HS-27A (cell line): ENCODE measurements at regions not wholly inside any gene's neighbourhood (a gene's known extent, or its start where the extent isn't known, plus 50 kb on each side); places are given as distances from the start of the nearest gene placed in this dataset.
"Not testable (repeated sequence)": the region's sequence is repeated elsewhere in the genome, so short reads cannot be mapped to it uniquely, and the experiment has no call there.

ENCODE experiments used
- DNase-seq: peaks from one replicate; pipeline ENCODE4 v3.0.0-alpha.2; 2012; ENCODE audit warnings: low read depth, missing footprints

GRCh38 chr14:30373526-30373925, 185.4 kb upstream of the G2E3 start:
- no peak for DNase-seq

- DNase-seq = peak; percentile 33
Measured at GRCh38 chr14:30375296-30375892, 183.6 kb upstream of the G2E3 start.

GRCh38 chr14:30381861-30382480, 177.0 kb upstream of the G2E3 start:
- no peak for DNase-seq

GRCh38 chr14:30385925-30386324, 173.0 kb upstream of the G2E3 start:
- DNase-seq = no peak

GRCh38 chr14:30387871-30388270, 171.1 kb upstream of the G2E3 start:
- no peak for DNase-seq

- no peak for DNase-seq
Measured at GRCh38 chr14:30389134-30389876, 169.7 kb upstream of the G2E3 start.

GRCh38 chr14:30389877-30390385, 169.0 kb upstream of the G2E3 start:
- DNase-seq = peak; percentile 8

GRCh38 chr14:30395065-30395464, 163.9 kb upstream of the G2E3 start:
- DNase-seq = no peak

GRCh38 chr14:30402846-30403245, 156.1 kb upstream of the G2E3 start:
- no peak for DNase-seq

GRCh38 chr14:30403791-30404190, 155.2 kb upstream of the G2E3 start:
- no peak for DNase-seq

GRCh38 chr14:30409508-30410015, 149.4 kb upstream of the G2E3 start:
- DNase-seq = not testable (repeated sequence)

GRCh38 chr14:30410986-30411385, 148.0 kb upstream of the G2E3 start:
- no peak for DNase-seq

GRCh38 chr14:30413184-30413583, 145.8 kb upstream of the G2E3 start:
- not testable (repeated sequence) for DNase-seq

GRCh38 chr14:30417121-30417520, 141.8 kb upstream of the G2E3 start:
- no peak for DNase-seq

GRCh38 chr14:30417999-30418398, 141.0 kb upstream of the G2E3 start:
- DNase-seq = no peak

- no peak for DNase-seq
Measured at GRCh38 chr14:30419037-30419436, 139.9 kb upstream of the G2E3 start.

- DNase-seq = no peak
Measured at GRCh38 chr14:30420515-30420914, 138.4 kb upstream of the G2E3 start.

GRCh38 chr14:30426463-30426862, 132.5 kb upstream of the G2E3 start:
- no peak for DNase-seq

GRCh38 chr14:30427401-30427800, 131.6 kb upstream of the G2E3 start:
- DNase-seq = no peak

- DNase-seq = no peak
Measured at GRCh38 chr14:30427846-30428245, 131.1 kb upstream of the G2E3 start.

- no peak for DNase-seq
Measured at GRCh38 chr14:30431552-30431951, 127.4 kb upstream of the G2E3 start.

GRCh38 chr14:30440961-30441360, 118.0 kb upstream of the G2E3 start:
- DNase-seq = no peak
